Tibial artery (tissue), 4 donors: ENCODE measurements at regions not wholly inside any gene's neighbourhood (a gene's known extent, or its start where the extent isn't known, plus 50 kb on each side); places are given as distances from the start of the nearest gene placed in this dataset.

Source experiments
- DNase-seq, 2 donors: peaks; one replicate each; pipeline ENCODE4 v3.0.0-alpha.2; 2019
- H3K27ac ChIP-seq, 2 donors: fragments of 200-600 bp; sonication (generic) in 1 of 2; 1 replicate in 1 of 2; 2 replicates in 1 of 2; pipeline ENCODE4 v1.5.1; 2018 to 2019; ENCODE audit warnings: mild to moderate bottlenecking in 1 of 2
- H3K27me3 ChIP-seq, 2 donors: fragments of 200-600 bp; sonication (generic) in 1 of 2; one replicate each; pipeline versions ENCODE4 v1.5.1 to v1.6.0; 2016 to 2019
- H3K36me3 ChIP-seq, 3 donors: fragments of 200-600 bp; sonication (generic) in 2 of 3; one replicate each; pipeline ENCODE4 v1.5.1; 2016 to 2019; ENCODE audit warnings: mild to moderate bottlenecking in 2 of 3
- H3K4me1 ChIP-seq, 4 donors: fragments of 200-600 bp; sonication (generic) in 2 of 4; 1 replicate in 3 of 4; 2 replicates in 1 of 4; pipeline ENCODE4 v1.5.1; 2016 to 2019
- H3K4me3 ChIP-seq, 2 donors: fragments of 200-600 bp; sonication (generic) in 1 of 2; 1 replicate in 1 of 2; 2 replicates in 1 of 2; pipeline ENCODE4 v1.5.1; 2018 to 2019; ENCODE audit warnings: mild to moderate bottlenecking in 2 of 2
- H3K9me3 ChIP-seq, 3 donors: fragments of 200-600 bp; sonication (generic) in 1 of 3; one replicate each; pipeline ENCODE4 v1.5.1; 2016 to 2019
- intact Hi-C: fragments of 100-400 bp; cut with DNase I; formaldehyde crosslinking; loops from one replicate; pipeline ENCODE4 v1.15.0; 2023; ENCODE audit warnings: low total_unique reads
- TF ChIP-seq, protein P1 (sequence below), 2 experiments: fragments of 200-600 bp in 1 of 2; fragments of 450-650 bp in 1 of 2; IDR thresholded peaks; one replicate each; pipeline ENCODE4 v1.5.1; 2017 to 2019; ENCODE audit warnings: antibody characterized with exemption in 2 of 2, mild to moderate bottlenecking in 1 of 2, moderate library complexity in 1 of 2

DNA sequence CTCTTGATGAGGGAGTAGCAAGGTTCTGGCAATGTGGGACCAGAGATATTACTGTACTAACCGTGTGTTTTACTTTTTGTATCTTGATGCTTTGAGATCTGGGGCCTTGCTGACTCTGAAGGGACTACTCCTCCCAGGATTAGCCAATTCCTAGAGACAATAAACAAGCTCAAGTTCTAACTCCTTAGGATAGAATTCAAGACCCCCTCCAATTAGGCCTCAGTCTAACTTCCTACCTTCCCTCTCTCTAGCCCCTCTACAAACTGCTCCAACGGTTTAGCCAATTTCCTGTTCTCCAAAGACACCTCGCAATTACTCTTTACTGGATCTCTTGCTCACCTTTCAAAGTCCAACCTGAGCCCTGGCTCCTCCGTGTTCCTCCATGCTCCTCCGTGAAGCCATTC, 158.7 kb upstream of the JARID2 start:
- Histone ChIP-seq H3K27me3 (no peaks in the 10 kb centered on the region), H3K27ac (no peak overlapping the region), H3K9me3 (no peaks in the 10 kb centered on the region), H3K4me1 (no peaks in the 10 kb centered on the region), H3K4me3 (no peak overlapping the region), H3K36me3 (no peaks in the 10 kb centered on the region)
- TF ChIP-seq, protein P1, sequence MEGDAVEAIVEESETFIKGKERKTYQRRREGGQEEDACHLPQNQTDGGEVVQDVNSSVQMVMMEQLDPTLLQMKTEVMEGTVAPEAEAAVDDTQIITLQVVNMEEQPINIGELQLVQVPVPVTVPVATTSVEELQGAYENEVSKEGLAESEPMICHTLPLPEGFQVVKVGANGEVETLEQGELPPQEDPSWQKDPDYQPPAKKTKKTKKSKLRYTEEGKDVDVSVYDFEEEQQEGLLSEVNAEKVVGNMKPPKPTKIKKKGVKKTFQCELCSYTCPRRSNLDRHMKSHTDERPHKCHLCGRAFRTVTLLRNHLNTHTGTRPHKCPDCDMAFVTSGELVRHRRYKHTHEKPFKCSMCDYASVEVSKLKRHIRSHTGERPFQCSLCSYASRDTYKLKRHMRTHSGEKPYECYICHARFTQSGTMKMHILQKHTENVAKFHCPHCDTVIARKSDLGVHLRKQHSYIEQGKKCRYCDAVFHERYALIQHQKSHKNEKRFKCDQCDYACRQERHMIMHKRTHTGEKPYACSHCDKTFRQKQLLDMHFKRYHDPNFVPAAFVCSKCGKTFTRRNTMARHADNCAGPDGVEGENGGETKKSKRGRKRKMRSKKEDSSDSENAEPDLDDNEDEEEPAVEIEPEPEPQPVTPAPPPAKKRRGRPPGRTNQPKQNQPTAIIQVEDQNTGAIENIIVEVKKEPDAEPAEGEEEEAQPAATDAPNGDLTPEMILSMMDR (IDR thresholded peaks at IDR 0.05), result no peak
- no peak for DNase-seq
- intact Hi-C loops, result no loop called here

DNA sequence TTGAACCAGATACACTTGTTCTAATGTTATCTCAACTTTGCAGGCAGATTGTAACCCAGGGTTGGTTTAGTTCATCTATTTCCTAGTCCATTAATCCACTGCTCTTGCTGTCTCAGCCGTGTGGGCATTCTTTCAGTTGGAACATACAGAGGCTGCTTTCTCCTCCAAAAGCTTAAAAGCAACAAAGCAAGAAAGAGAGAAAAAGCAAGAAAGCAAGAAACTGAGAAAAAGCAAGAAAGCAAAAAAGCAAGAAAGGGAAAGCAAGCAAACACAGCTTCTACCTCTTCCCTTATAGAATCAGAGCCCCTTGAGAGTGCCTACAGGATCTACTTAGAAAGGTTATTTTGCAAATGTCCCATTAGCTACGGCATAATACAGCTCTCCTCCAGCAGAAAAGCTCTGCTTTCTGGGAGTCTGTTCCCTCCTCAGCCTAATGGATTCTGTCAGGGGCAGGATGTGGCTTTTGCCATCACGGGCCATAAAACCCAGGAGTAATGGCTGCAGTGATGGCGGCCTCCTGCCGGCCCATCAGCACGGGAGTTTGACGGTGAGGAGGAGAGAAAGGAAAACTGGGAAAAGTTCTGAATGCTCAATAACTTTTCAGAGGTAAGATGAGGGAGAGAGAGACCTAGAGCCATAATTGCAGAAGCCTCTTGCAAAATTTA, 156.8 kb upstream of the JARID2 start:
- H3K9me3 ChIP-seq, result no peaks in the 10 kb centered on the region
- H3K27me3 ChIP-seq, result no peaks in the 10 kb centered on the region
- intact Hi-C loops, result no loop called here
- TF ChIP-seq, protein P1 (IDR thresholded peaks at IDR 0.05), result no peak
- H3K4me1 ChIP-seq, result no peaks in the 10 kb centered on the region
- DNase-seq, result no peak
- no peak overlapping the region for H3K27ac ChIP-seq
- no peaks in the 10 kb centered on the region for H3K36me3 ChIP-seq
- H3K4me3 ChIP-seq, result no peak overlapping the region

DNA sequence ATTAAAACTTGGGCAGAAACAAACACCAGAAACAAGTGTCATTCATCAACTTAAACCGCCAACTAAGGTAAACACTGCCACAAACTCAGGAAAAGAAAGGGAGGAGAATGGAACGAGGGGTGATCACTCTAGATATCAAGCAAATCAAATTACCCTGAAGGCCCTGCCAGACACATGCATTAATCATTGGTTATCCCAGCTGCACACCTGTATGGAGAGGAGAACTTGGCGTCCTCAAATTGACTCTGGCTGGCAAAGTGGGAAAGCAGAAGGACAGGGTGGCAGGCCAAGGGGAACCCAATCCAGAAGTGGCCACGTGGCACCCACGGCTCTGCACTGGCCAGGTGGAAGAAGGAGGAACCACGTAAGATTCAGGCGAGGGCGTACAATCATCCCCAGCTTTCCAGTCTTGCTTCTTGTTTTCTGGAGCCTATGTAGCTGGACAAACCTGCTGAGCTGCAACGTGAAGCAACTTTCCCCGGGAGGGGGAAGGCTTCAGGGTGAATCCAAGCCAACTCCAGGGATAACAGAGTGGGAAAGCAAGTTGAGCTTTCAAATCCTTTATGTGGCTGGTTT, 156.2 kb upstream of the JARID2 start:
- Histone ChIP-seq H3K9me3 (no peaks in the 10 kb centered on the region), H3K27me3 (no peaks in the 10 kb centered on the region), H3K4me3 (no peak overlapping the region), H3K27ac (no peak overlapping the region), H3K4me1 (no peaks in the 10 kb centered on the region), H3K36me3 (no peaks in the 10 kb centered on the region)
- TF ChIP-seq, protein P1 (IDR thresholded peaks at IDR 0.05), result no peak
- no peak for DNase-seq
- intact Hi-C loops, result no loop called here

DNA sequence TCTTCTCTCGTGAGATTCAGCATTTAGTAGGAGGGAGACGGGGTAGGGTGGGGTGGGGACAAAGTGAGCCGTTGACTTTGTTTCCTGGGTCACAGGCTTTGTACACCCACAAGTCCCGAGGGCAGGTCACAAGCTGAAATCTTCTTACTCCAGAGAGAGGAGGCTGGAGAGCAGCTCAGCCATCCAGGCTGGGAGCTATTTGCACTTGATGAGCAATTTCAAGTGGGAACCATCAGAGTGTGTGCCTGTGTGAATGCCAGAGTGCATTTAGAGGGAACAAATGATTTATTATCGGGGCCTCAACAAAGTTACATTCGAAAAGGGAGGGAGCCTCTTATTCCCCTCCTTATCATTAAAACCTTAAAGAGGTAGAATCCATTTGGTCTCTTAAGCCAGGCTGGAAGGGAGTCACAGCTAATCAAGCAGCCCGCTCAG, 155.7 kb upstream of the JARID2 start:
- Histone ChIP-seq H3K9me3 (no peaks in the 10 kb centered on the region), H3K4me1 (no peaks in the 10 kb centered on the region), H3K27me3 (no peaks in the 10 kb centered on the region), H3K4me3 (no peak overlapping the region), H3K36me3 (no peaks in the 10 kb centered on the region), H3K27ac (no peak overlapping the region)
- intact Hi-C loops, result no loop called here
- peak in 1 of 2 donors; percentile 26 for DNase-seq
- TF ChIP-seq, protein P1 (IDR thresholded peaks at IDR 0.05), result no peak

DNA sequence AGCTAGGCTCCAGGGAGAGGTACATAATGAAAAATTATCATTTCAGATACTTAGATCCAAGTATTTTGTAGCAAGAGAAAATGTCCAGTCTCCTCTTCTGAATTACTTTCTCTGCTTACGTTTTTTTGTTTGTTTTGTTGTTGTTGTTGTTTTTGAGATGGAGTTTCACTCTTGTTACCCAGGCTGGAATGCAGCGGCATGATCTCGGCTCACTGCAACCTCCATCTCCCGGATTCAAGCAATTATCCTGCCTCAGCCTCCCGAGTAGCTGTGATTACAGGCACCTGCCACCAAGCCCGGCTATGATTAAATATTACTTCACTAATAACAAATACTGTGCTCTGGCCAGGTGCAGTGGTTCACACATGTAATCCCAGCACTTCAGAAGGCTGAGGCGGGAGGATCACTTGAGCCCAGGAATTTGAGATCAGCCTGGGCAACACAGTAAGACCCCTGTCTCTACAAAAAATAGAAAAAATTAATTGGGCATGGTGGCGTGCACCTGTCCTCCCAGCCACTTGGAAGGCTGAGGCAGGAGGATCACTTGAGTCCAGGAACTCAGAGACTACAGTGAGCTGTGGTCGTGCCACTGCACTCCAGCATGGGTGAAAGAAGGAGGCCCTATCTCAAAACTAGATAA, 155.0 kb upstream of the JARID2 start:
- Histone ChIP-seq H3K36me3 (no peaks in the 10 kb centered on the region), H3K27ac (no peak overlapping the region), H3K4me3 (no peak overlapping the region), H3K4me1 (no peaks in the 10 kb centered on the region), H3K27me3 (no peaks in the 10 kb centered on the region), H3K9me3 (no peaks in the 10 kb centered on the region)
- no peak for DNase-seq
- intact Hi-C loops, result no loop called here
- TF ChIP-seq, protein P1 (IDR thresholded peaks at IDR 0.05), result no peak
